ENCODE measurements at regions not wholly inside any gene's neighbourhood (a gene's known extent, or its start where the extent isn't known, plus 50 kb on each side); places are given as distances from the start of the nearest gene placed in this dataset.

DNA sequence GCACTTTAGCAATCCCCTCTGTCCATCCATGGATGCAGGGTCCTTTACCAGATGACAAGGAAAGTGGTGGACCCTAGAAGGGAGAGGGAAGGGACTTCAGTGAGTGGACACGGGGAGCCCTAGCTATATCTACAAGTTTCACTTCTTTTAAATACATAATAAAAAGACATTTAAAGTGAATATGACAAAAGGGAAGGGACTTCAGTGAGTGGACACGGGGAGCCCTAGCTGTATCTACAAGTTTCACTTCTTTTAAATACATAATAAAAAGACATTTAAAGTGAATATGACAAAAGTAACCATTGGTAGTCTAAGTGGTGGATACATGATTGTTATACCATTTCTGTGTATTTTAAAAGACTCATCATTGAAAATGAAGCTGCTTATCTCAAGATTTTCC, 81.9 kb upstream of the HES1 start:
- Histone ChIP-seq H3K79me2 (replicated peaks; ENCODE audit: insufficient read depth, low read length) (no peaks in the 10 kb centered on the region), H4K20me1 (ENCODE audit: insufficient read depth) (no peaks in the 10 kb centered on the region), H3K4me3 (ENCODE audit: low read length) (no peak overlapping the region), H3K9me3 (ENCODE audit: low read length) (no peaks in the 10 kb centered on the region), H3F3A (ENCODE audit: insufficient read depth, low read length, poor library complexity, severe bottlenecking) (no peaks in the 10 kb centered on the region), H3K27ac (ENCODE audit: low read length) (no peak overlapping the region), H3K4me2 (ENCODE audit: low read length) (no peak overlapping the region), H3K9ac (ENCODE audit: low read length) (no peak overlapping the region), H2AFZ (ENCODE audit: low read depth, low read length) (no peak overlapping the region), H3K9me2 (ENCODE audit: insufficient read depth, low read length) (no peaks in the 10 kb centered on the region), H3K36me3 (ENCODE audit: insufficient read depth, low read length) (no peaks in the 10 kb centered on the region), H3K27me3 (ENCODE audit: insufficient read depth, low read depth, low read length) (peaks cover under 1% of the 10 kb centered on the region)
- TF ChIP-seq CTCF (IDR thresholded peaks at IDR 0.05; ENCODE audit: poor library complexity, severe bottlenecking) (no peak), EP300 (conservative IDR thresholded peaks at IDR 0.05; ENCODE audit: poor library complexity, severe bottlenecking) (no peak)

DNA sequence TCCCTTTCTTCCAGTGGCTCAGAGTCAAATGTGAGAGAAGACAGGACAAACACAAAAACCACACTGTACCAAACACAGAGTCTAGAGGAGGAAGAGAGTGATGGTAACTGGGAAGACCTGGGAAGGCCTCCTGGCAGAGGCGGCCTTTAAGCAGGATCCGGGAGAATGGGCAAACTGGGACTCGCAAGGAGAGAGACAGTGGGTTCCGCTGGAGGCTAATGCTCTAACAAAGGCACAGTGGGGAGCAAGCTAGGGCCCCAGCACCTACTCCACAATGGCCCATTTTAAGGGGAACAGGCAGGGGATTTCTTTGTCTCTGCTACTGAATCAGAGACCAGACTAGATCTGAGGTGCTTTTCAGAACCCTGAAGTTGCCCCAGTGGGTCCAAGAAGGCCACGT, 81.4 kb upstream of the HES1 start:
- Histone ChIP-seq H3K9ac (ENCODE audit: low read length) (no peak overlapping the region), H4K20me1 (ENCODE audit: insufficient read depth) (no peaks in the 10 kb centered on the region), H3K27me3 (ENCODE audit: insufficient read depth, low read depth, low read length) (peaks cover 3% of the 10 kb centered on the region), H3K4me3 (ENCODE audit: low read length) (no peak overlapping the region), H3K9me3 (ENCODE audit: low read length) (no peaks in the 10 kb centered on the region), H3K36me3 (ENCODE audit: insufficient read depth, low read length) (no peaks in the 10 kb centered on the region), H2AFZ (ENCODE audit: low read depth, low read length) (no peak overlapping the region), H3K27ac (ENCODE audit: low read length) (no peak overlapping the region), H3K4me2 (ENCODE audit: low read length) (no peak overlapping the region), H3K79me2 (replicated peaks; ENCODE audit: insufficient read depth, low read length) (no peaks in the 10 kb centered on the region), H3K9me2 (ENCODE audit: insufficient read depth, low read length) (no peaks in the 10 kb centered on the region), H3F3A (ENCODE audit: insufficient read depth, low read length, poor library complexity, severe bottlenecking) (no peaks in the 10 kb centered on the region)
- TF ChIP-seq TAF1 (IDR thresholded peaks at IDR 0.05; ENCODE audit: low read depth): no peak
- TF ChIP-seq EZH2 (IDR thresholded peaks at IDR 0.05; ENCODE audit: borderline replicate concordance, insufficient read depth, low read length, poor library complexity, severe bottlenecking): no peak
- TF ChIP-seq EP300 (conservative IDR thresholded peaks at IDR 0.05; ENCODE audit: poor library complexity, severe bottlenecking): no peak
- TF ChIP-seq RAD21 (conservative IDR thresholded peaks at IDR 0.05): no peak
- TF ChIP-seq POLR2AphosphoS5 (IDR thresholded peaks at IDR 0.05): no peak
- no peak for TF ChIP-seq REST (IDR thresholded peaks at IDR 0.05; ENCODE audit: borderline replicate concordance)
- no peak for TF ChIP-seq SMC3 (conservative IDR thresholded peaks at IDR 0.05; ENCODE audit: poor library complexity)
- no peak for TF ChIP-seq MXI1 (conservative IDR thresholded peaks at IDR 0.05; ENCODE audit: poor library complexity, severe bottlenecking)
- no peak for TF ChIP-seq CTCF (IDR thresholded peaks at IDR 0.05; ENCODE audit: poor library complexity, severe bottlenecking)

All from neural cell (in vitro differentiated cells).